HG03196 (cell line): ENCODE measurements at regions not wholly inside any gene's neighbourhood (a gene's known extent, or its start where the extent isn't known, plus 50 kb on each side); places are given as distances from the start of the nearest gene placed in this dataset.

Experiments used
- ATAC-seq: cut with Tn5 transposase; IDR thresholded peaks from one replicate; pipeline ENCODE4 v1.9.1; 2021; ENCODE audit not compliant: unreplicated experiment

- ATAC-seq, result no peak
Observed at GRCh38 chr1:228914700-228915099, 179.4 kb downstream of the RHOU start.

GRCh38 chr1:228917342-228917741, 182.1 kb downstream of the RHOU start:
- no peak for ATAC-seq

GRCh38 chr1:228917755-228918154, 182.5 kb downstream of the RHOU start:
- ATAC-seq, result no peak

- no peak for ATAC-seq
Observed at GRCh38 chr1:228918335-228918734, 183.1 kb downstream of the RHOU start.

- ATAC-seq, result no peak
Observed at GRCh38 chr1:228919914-228920313, 184.6 kb downstream of the RHOU start.

- ATAC-seq, result no peak
Observed at GRCh38 chr1:228920831-228921230, 185.6 kb downstream of the RHOU start.

GRCh38 chr1:228921481-228921880, 186.2 kb downstream of the RHOU start:
- no peak for ATAC-seq

GRCh38 chr1:228922722-228923376, 187.6 kb downstream of the RHOU start:
- ATAC-seq, result no peak

GRCh38 chr1:228923973-228924686, 188.9 kb downstream of the RHOU start:
- ATAC-seq, result no peak

- ATAC-seq, result no peak
Observed at GRCh38 chr1:228925691-228926090, 190.4 kb downstream of the RHOU start.

- no peak for ATAC-seq
Observed at GRCh38 chr1:228927421-228927820, 192.1 kb downstream of the RHOU start.

GRCh38 chr1:228927946-228928898, 192.9 kb downstream of the RHOU start:
- ATAC-seq, result no peak

- no peak for ATAC-seq
Observed at GRCh38 chr1:228929476-228930027, 194.3 kb downstream of the RHOU start.

GRCh38 chr1:228930479-228930957, 195.2 kb downstream of the RHOU start:
- ATAC-seq, result no peak

GRCh38 chr1:228933753-228934152, 198.5 kb downstream of the RHOU start:
- no peak for ATAC-seq

GRCh38 chr1:228935198-228935663, 200.0 kb downstream of the RHOU start:
- no peak for ATAC-seq

GRCh38 chr1:228935855-228936727, 200.8 kb downstream of the RHOU start:
- ATAC-seq, result no peak

GRCh38 chr1:228936881-228937280, 201.6 kb downstream of the RHOU start:
- ATAC-seq, result no peak

GRCh38 chr1:228937351-228937750, 202.1 kb downstream of the RHOU start:
- ATAC-seq, result no peak
